DND-41 (cell line): ENCODE measurements at regions not wholly inside any gene's neighbourhood (a gene's known extent, or its start where the extent isn't known, plus 50 kb on each side); places are given as distances from the start of the nearest gene placed in this dataset.

Source experiments
- EZH2 ChIP-seq: IDR thresholded peaks from 3 replicates; pipeline ENCODE4 v1.6.1; 2012; ENCODE audit warnings: borderline replicate concordance, low read depth, mild to moderate bottlenecking, moderate library complexity, low read length, inconsistent platforms; ENCODE audit not compliant: severe bottlenecking
- TF ChIP-seq, protein P1 (sequence below): IDR thresholded peaks from 2 replicates; pipeline ENCODE4 v1.5.1; 2012; ENCODE audit warnings: borderline replicate concordance, low read length, moderate library complexity, mild to moderate bottlenecking; ENCODE audit not compliant: poor library complexity, severe bottlenecking; ENCODE audit errors: extremely low read depth

DNA sequence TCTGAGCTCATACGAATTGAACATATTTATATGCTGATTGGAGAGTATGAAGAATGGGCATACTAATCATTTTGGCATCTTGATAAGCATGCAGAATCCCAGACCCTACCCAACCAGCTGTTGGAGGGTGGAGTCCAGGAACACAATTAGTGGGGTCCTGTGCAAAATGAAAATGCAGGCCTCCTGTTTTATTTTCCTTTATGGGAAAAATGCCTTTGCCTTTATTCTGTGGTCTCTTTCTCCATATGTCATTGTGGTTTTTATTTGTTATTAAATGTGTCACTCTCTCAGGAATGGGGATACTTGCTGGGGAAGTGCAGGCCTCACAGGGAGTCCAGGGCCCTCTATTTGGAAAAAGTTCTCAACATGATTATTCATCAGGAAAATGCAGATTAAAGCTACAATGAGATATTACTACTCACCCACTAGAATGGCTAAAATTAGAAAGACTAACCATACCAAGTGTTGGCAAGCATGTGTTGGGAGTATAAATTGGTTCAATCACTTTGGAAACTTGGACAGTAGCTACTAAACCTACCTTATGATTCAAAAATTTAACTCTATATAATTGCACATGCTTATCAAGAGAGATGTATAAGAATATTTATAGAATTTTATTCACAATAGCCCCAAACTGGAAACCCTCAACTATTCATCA is 185.1 kb upstream of the FOXN2 start:
- TF ChIP-seq, protein P1, sequence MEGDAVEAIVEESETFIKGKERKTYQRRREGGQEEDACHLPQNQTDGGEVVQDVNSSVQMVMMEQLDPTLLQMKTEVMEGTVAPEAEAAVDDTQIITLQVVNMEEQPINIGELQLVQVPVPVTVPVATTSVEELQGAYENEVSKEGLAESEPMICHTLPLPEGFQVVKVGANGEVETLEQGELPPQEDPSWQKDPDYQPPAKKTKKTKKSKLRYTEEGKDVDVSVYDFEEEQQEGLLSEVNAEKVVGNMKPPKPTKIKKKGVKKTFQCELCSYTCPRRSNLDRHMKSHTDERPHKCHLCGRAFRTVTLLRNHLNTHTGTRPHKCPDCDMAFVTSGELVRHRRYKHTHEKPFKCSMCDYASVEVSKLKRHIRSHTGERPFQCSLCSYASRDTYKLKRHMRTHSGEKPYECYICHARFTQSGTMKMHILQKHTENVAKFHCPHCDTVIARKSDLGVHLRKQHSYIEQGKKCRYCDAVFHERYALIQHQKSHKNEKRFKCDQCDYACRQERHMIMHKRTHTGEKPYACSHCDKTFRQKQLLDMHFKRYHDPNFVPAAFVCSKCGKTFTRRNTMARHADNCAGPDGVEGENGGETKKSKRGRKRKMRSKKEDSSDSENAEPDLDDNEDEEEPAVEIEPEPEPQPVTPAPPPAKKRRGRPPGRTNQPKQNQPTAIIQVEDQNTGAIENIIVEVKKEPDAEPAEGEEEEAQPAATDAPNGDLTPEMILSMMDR, result no peak
- no peak for TF ChIP-seq EZH2
